ENCODE measurements at regions not wholly inside any gene's neighbourhood (a gene's known extent, or its start where the extent isn't known, plus 50 kb on each side); places are given as distances from the start of the nearest gene placed in this dataset.

GRCh38 chr14:101056446-101056845, 152.9 kb upstream of the RTL1 start:
- TF ChIP-seq CTCF (conservative IDR thresholded peaks at IDR 0.05) (no peak), ZFX (IDR thresholded peaks at IDR 0.05) (no peak)
